Upper lobe of left lung (tissue), 6 donors: ENCODE measurements at regions not wholly inside any gene's neighbourhood (a gene's known extent, or its start where the extent isn't known, plus 50 kb on each side); places are given as distances from the start of the nearest gene placed in this dataset.

Experiments used
- ATAC-seq, 2 donors: fragments of 200-7000 bp; cut with Tn5 transposase; one replicate each; pipeline ENCODE4 v1.9.1; 2022; ENCODE audit warnings: mild to moderate bottlenecking in 2 of 2, moderate library complexity in 2 of 2; ENCODE audit not compliant: low FRiP score in 2 of 2
- DNase-seq, 2 donors: peaks; one replicate each; pipeline ENCODE4 v3.0.0-alpha.2; 2019 to 2020
- H3K27ac ChIP-seq, 4 donors: fragments of 200-600 bp; sonication (generic); one replicate each; pipeline ENCODE4 v1.5.1; 2016 to 2019
- H3K27me3 ChIP-seq, 4 donors: fragments of 200-600 bp; sonication (generic); one replicate each; pipeline ENCODE4 v1.5.1; 2017 to 2019
- H3K36me3 ChIP-seq, 4 donors: fragments of 200-600 bp; sonication (generic); one replicate each; pipeline ENCODE4 v1.5.1; 2016 to 2019
- H3K4me1 ChIP-seq, 4 donors: fragments of 200-600 bp; sonication (generic); one replicate each; pipeline ENCODE4 v1.5.1; 2018 to 2019
- H3K4me3 ChIP-seq, 4 donors: fragments of 200-600 bp; sonication (generic); one replicate each; pipeline ENCODE4 v1.5.1; 2017 to 2019; ENCODE audit warnings: mild to moderate bottlenecking in 2 of 4, moderate library complexity in 1 of 4
- H3K9me3 ChIP-seq, 4 donors: fragments of 200-600 bp; sonication (generic); one replicate each; pipeline ENCODE4 v1.5.1; 2018 to 2019
- EP300 ChIP-seq, 4 donors: sonication (generic); formaldehyde crosslinking; IDR thresholded peaks; one replicate each; pipeline ENCODE4 v1.5.1; 2017; ENCODE audit warnings: antibody characterized with exemption in 4 of 4, control low read depth in 2 of 4
- POLR2A ChIP-seq, 4 donors: fragments of 450-650 bp; IDR thresholded peaks; one replicate each; pipeline ENCODE4 v1.5.1; 2016 to 2017; ENCODE audit warnings: antibody characterized with exemption in 4 of 4, mild to moderate bottlenecking in 2 of 4
- POLR2AphosphoS5 ChIP-seq, 2 donors: sonication (generic); formaldehyde crosslinking; IDR thresholded peaks; one replicate each; pipeline ENCODE4 v1.5.1; 2017; ENCODE audit warnings: antibody characterized with exemption in 2 of 2
- WGBS, 2 donors: methylation state at CpG; one replicate each; pipeline ENCODE4 v1.1.5; 2017 to 2018; 5-methylcytosine and 5-hydroxymethylcytosine counted together
- TF ChIP-seq, protein P1 (sequence below), 6 experiments: fragments of 450-650 bp in 4 of 6; fragments of 200-600 bp in 2 of 6; sonication (generic) in 2 of 6; IDR thresholded peaks; one replicate each; pipeline ENCODE4 v1.5.1; 2016 to 2019; ENCODE audit warnings: antibody characterized with exemption in 6 of 6
- donor health status: DM: no; HTN: no; CAD: no; lungs with moderate emphysema.
- donor health status: DM: no; HTN: yes; CAD: no; lungs with severe emphysema.

DNA sequence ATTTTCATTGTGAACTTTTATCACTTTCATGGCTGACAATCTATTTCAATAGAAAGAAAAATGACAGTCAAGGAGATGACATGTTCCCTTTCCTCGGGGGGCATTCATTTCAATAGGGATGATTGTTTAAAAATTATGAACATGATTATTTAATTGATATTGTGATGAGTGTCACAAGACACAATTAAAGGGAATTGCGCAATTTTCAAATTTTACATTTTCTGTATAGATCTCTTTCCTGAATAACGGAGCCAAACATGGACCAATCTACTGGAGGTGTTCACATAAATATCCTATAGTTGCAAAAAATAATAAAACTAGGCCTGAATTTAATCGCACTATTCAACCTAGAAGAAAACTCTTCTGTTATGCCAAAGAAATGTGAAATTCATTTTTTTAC is 1274.6 kb downstream of the SLITRK5 start:
- Histone ChIP-seq H3K4me3 (no peak overlapping the region), H3K4me1 (no peaks in the 10 kb centered on the region), H3K27me3 (no peaks in the 10 kb centered on the region), H3K36me3 (no peaks in the 10 kb centered on the region), H3K9me3 (no peaks in the 10 kb centered on the region), H3K27ac (no peak overlapping the region)
- no peak for DNase-seq
- WGBS, 2 donors, result 85 to 88% methylated on average over 4 of the region's 4 CpGs
- no peak for ATAC-seq
- TF ChIP-seq EP300 (IDR thresholded peaks at IDR 0.05), result no peak
- TF ChIP-seq POLR2AphosphoS5 (IDR thresholded peaks at IDR 0.05), result no peak
- TF ChIP-seq, protein P1, sequence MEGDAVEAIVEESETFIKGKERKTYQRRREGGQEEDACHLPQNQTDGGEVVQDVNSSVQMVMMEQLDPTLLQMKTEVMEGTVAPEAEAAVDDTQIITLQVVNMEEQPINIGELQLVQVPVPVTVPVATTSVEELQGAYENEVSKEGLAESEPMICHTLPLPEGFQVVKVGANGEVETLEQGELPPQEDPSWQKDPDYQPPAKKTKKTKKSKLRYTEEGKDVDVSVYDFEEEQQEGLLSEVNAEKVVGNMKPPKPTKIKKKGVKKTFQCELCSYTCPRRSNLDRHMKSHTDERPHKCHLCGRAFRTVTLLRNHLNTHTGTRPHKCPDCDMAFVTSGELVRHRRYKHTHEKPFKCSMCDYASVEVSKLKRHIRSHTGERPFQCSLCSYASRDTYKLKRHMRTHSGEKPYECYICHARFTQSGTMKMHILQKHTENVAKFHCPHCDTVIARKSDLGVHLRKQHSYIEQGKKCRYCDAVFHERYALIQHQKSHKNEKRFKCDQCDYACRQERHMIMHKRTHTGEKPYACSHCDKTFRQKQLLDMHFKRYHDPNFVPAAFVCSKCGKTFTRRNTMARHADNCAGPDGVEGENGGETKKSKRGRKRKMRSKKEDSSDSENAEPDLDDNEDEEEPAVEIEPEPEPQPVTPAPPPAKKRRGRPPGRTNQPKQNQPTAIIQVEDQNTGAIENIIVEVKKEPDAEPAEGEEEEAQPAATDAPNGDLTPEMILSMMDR (IDR thresholded peaks at IDR 0.05), result no peak
- TF ChIP-seq POLR2A (IDR thresholded peaks at IDR 0.05), result no peak

DNA sequence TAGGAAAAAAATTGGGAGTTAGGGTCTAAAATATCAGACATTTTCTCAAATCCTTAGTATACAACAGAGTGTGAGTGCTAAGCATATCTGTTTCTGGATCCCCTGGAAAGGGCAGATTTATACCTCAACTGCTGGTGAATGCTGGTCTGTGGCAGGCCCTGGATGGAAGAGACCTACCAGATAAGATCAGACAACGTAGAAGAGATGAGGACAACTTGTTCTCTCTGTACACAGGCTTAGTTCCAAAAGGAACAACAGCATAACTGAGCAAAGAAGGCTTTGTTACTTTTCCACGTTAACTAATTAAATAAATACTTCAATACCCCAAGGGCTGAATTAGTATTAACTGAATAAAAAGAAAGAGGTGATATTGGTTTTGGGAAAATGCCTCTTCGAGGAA is 1277.3 kb downstream of the SLITRK5 start:
- ATAC-seq, result no peak
- Histone ChIP-seq H3K36me3 (no peaks in the 10 kb centered on the region), H3K27ac (no peak overlapping the region), H3K4me3 (no peak overlapping the region), H3K4me1 (no peaks in the 10 kb centered on the region), H3K9me3 (no peaks in the 10 kb centered on the region), H3K27me3 (no peaks in the 10 kb centered on the region)
- WGBS, 2 donors, result 65 to 75% methylated on average over 3 of the region's 3 CpGs
- DNase-seq, result no peak
- TF ChIP-seq EP300 (IDR thresholded peaks at IDR 0.05), result no peak
- no peak for TF ChIP-seq POLR2AphosphoS5 (IDR thresholded peaks at IDR 0.05)
- TF ChIP-seq, protein P1 (IDR thresholded peaks at IDR 0.05), result no peak
- no peak for TF ChIP-seq POLR2A (IDR thresholded peaks at IDR 0.05)

DNA sequence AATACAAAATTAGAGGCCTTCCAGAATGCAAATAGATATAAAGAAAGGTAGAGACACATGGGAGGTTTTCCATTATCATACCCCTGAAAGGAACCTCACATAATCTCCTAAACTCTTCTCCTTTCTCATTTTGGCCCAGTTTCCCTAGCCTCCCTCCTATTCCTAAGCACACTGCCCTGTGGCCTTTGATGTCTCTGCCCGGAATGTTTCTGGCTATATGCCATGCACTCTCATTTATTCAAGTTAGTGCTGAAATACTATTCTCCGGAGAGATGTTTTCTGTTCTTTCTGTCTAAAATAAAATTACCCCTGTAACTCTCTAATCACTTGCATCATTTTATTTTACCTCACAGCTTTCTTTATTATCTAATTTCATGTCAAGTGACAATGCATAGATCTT is 1287.7 kb downstream of the SLITRK5 start:
- H3K27me3 ChIP-seq, result no peaks in the 10 kb centered on the region
- H3K9me3 ChIP-seq, result no peaks in the 10 kb centered on the region
- TF ChIP-seq, protein P1 (IDR thresholded peaks at IDR 0.05), result no peak
- no peak for TF ChIP-seq POLR2AphosphoS5 (IDR thresholded peaks at IDR 0.05)
- TF ChIP-seq POLR2A (IDR thresholded peaks at IDR 0.05), result no peak
- no peak for TF ChIP-seq EP300 (IDR thresholded peaks at IDR 0.05)
- no peak overlapping the region for H3K27ac ChIP-seq
- ATAC-seq (no peak), DNase-seq (no peak)
- H3K4me1 ChIP-seq, result no peaks in the 10 kb centered on the region
- 40 to 43% methylated on average over 2 of the region's 2 CpGs for WGBS, 2 donors
- no peaks in the 10 kb centered on the region for H3K36me3 ChIP-seq
- no peak overlapping the region for H3K4me3 ChIP-seq

DNA sequence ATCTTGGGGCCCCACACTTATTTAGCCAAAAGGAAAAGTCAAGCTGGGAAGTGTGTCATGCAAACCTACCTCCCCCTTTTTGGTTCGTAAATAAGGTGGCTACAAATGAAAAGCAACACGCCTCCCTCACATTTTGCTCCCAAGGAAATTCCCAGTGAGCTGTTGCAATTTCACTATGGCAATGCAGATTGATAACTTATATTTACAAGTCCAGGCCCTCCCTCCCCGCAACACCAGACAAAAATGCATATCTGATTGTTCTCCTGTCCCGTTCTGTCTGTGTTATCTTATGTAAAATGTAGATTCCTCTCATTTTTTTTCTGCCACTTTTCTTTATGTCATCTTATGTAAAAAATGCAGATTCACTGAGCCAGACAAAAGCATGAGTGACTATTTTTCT is 1305.3 kb downstream of the SLITRK5 start:
- DNase-seq, result no peak
- no peaks in the 10 kb centered on the region for H3K9me3 ChIP-seq
- TF ChIP-seq, protein P1 (IDR thresholded peaks at IDR 0.05), result no peak
- TF ChIP-seq EP300 (IDR thresholded peaks at IDR 0.05) (no peak), POLR2AphosphoS5 (IDR thresholded peaks at IDR 0.05) (no peak), POLR2A (IDR thresholded peaks at IDR 0.05) (no peak)
- H3K4me3 ChIP-seq, result no peak overlapping the region
- H3K27ac ChIP-seq, result no peak overlapping the region
- no peaks in the 10 kb centered on the region for H3K36me3 ChIP-seq
- WGBS, 2 donors, result 78 to 79% methylated on average over 4 of the region's 4 CpGs
- no peak for ATAC-seq
- H3K27me3 ChIP-seq, result no peaks in the 10 kb centered on the region
- no peaks in the 10 kb centered on the region for H3K4me1 ChIP-seq

DNA sequence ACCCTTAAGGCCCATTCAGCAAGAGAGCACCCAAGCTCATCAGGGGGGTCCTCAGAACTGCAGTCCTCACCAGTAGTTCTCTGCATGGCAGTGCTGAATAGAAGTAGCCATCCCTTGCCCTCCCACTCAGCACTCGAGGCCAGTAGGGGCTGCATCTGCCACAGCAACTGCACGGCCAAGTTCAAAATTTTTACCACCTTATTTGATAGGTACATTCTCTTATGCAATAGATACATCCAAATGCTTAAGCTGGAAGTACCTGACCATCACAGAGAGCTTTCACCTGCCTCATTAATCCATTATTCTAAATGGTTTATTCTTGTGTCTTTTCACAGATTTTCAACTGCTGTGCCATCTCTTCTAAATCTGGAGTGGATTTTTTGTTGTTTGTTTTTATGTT is 1307.4 kb downstream of the SLITRK5 start:
- WGBS, 2 donors, result 85 to 94% methylated on average over 2 of the region's 2 CpGs
- ATAC-seq (no peak), DNase-seq (no peak)
- no peak for TF ChIP-seq EP300 (IDR thresholded peaks at IDR 0.05)
- no peaks in the 10 kb centered on the region for H3K9me3 ChIP-seq
- H3K4me3 ChIP-seq, result no peak overlapping the region
- no peaks in the 10 kb centered on the region for H3K27me3 ChIP-seq
- H3K27ac ChIP-seq, result no peak overlapping the region
- H3K4me1 ChIP-seq, result no peaks in the 10 kb centered on the region
- no peaks in the 10 kb centered on the region for H3K36me3 ChIP-seq
